Epithelial cell of proximal tubule (primary cell): ENCODE measurements at regions not wholly inside any gene's neighbourhood (a gene's known extent, or its start where the extent isn't known, plus 50 kb on each side); places are given as distances from the start of the nearest gene placed in this dataset.

Source experiments
- DNase-seq: peaks from one replicate; pipeline ENCODE4 v3.0.0-alpha.2; 2011; ENCODE audit warnings: low read depth
- H3K4me3 ChIP-seq: 2 replicates; pipeline ENCODE4 v1.5.1; 2011; ENCODE audit warnings: low read depth, mild to moderate bottlenecking, low read length
- CTCF ChIP-seq: conservative IDR thresholded peaks from 2 replicates; pipeline ENCODE4 v1.5.1; 2012; ENCODE audit warnings: low read depth, mild to moderate bottlenecking, low read length

GRCh38 chr1:234535763-234536515 is 57.0 kb upstream of the TARBP1 start:
- no peak for DNase-seq
- no peak for TF ChIP-seq CTCF
- no peak overlapping the region for H3K4me3 ChIP-seq

GRCh38 chr1:234535218-234535617 is 56.2 kb upstream of the TARBP1 start:
- H3K4me3 ChIP-seq = no peak overlapping the region
- no peak for TF ChIP-seq CTCF
- DNase-seq = no peak

- DNase-seq = no peak
- no peak overlapping the region for H3K4me3 ChIP-seq
- no peak for TF ChIP-seq CTCF
Observed at GRCh38 chr1:234533975-234534876, 55.2 kb upstream of the TARBP1 start.

- H3K4me3 ChIP-seq = no peak overlapping the region
- TF ChIP-seq CTCF = no peak
- peak; percentile 68 for DNase-seq
Observed at GRCh38 chr1:234533034-234533891, 54.3 kb upstream of the TARBP1 start.

- H3K4me3 ChIP-seq = no peak overlapping the region
- no peak for DNase-seq
- TF ChIP-seq CTCF = no peak
Observed at GRCh38 chr1:234532503-234532922, 53.5 kb upstream of the TARBP1 start.

- TF ChIP-seq CTCF = no peak
- DNase-seq = no peak
- H3K4me3 ChIP-seq = no peak overlapping the region
Observed at GRCh38 chr1:234531151-234531635, 52.2 kb upstream of the TARBP1 start.
